H9 (cell line): ENCODE measurements at regions not wholly inside any gene's neighbourhood (a gene's known extent, or its start where the extent isn't known, plus 50 kb on each side); places are given as distances from the start of the nearest gene placed in this dataset.

Experiments
- DNase-seq: peaks from one replicate; pipeline ENCODE4 v3.0.0-alpha.2; 2017
- H2AFZ ChIP-seq: one replicate; pipeline ENCODE4 v1.6.1; 2013; ENCODE audit warnings: mild to moderate bottlenecking, low read length, control low read depth, moderate library complexity
- H2AK5ac ChIP-seq: 2 replicates; pipeline ENCODE4 v1.6.1; 2013; ENCODE audit warnings: low read length, control low read depth, mixed read lengths; ENCODE audit not compliant: insufficient read length
- H2BK120ac ChIP-seq: one replicate; pipeline ENCODE4 v1.6.1; 2013; ENCODE audit warnings: low read depth, mild to moderate bottlenecking, low read length, control low read depth, inconsistent platforms; ENCODE audit not compliant: poor library complexity, severe bottlenecking
- H2BK12ac ChIP-seq: 2 replicates; pipeline ENCODE4 v1.6.1; 2013; ENCODE audit warnings: low read length, control low read depth, mixed read lengths, low read depth; ENCODE audit not compliant: insufficient read length
- H2BK15ac ChIP-seq: 2 replicates; pipeline ENCODE4 v1.6.1; 2013; ENCODE audit warnings: low read depth, low read length, control low read depth
- H2BK20ac ChIP-seq: one replicate; pipeline ENCODE4 v1.6.1; 2013; ENCODE audit warnings: low read depth, mild to moderate bottlenecking, low read length, control low read depth, inconsistent platforms; ENCODE audit not compliant: poor library complexity, severe bottlenecking
- H2BK5ac ChIP-seq: 2 replicates; pipeline ENCODE4 v1.6.1; 2013; ENCODE audit warnings: low read length, control low read depth, mixed read lengths; ENCODE audit not compliant: insufficient read length
- H3K14ac ChIP-seq: 2 replicates; pipeline ENCODE4 v1.6.1; 2013; ENCODE audit warnings: low read length, control low read depth; ENCODE audit not compliant: insufficient read depth
- H3K18ac ChIP-seq: 2 replicates; pipeline ENCODE4 v1.6.1; 2013; ENCODE audit warnings: low read depth, mild to moderate bottlenecking, mixed read lengths, low read length, control low read depth; ENCODE audit not compliant: insufficient read length
- H3K23ac ChIP-seq: 2 replicates; pipeline ENCODE4 v1.6.1; 2013; ENCODE audit warnings: low read length, control low read depth, mixed read lengths, low read depth; ENCODE audit not compliant: insufficient read length
- H3K23me2 ChIP-seq: 2 replicates; pipeline ENCODE4 v1.6.1; 2013; ENCODE audit warnings: low read depth, mild to moderate bottlenecking, mixed read lengths, low read length, control low read depth; ENCODE audit not compliant: insufficient read length, poor library complexity, severe bottlenecking
- H3K27ac ChIP-seq: 2 replicates; pipeline ENCODE4 v1.5.1; 2013; ENCODE audit warnings: low read length, control low read depth, mixed read lengths, low read depth; ENCODE audit not compliant: insufficient read length
- H3K27me3 ChIP-seq: 2 replicates; pipeline ENCODE4 v1.6.1; 2013; ENCODE audit warnings: low read length, control low read depth, inconsistent platforms; ENCODE audit not compliant: insufficient read depth
- H3K4ac ChIP-seq: 2 replicates; pipeline ENCODE4 v1.6.1; 2013; ENCODE audit warnings: low read depth, mild to moderate bottlenecking, control low read depth, inconsistent platforms, low read length, moderate library complexity
- H3K4me1 ChIP-seq: 2 replicates; pipeline ENCODE4 v1.6.1; 2013; ENCODE audit warnings: low read length, control low read depth, inconsistent platforms; ENCODE audit not compliant: insufficient read depth
- H3K4me2 ChIP-seq: 2 replicates; pipeline ENCODE4 v1.6.1; 2013; ENCODE audit warnings: low read length, control low read depth, mixed read lengths; ENCODE audit not compliant: insufficient read length, insufficient read depth
- H3K56ac ChIP-seq: 2 replicates; pipeline ENCODE4 v1.6.1; 2013; ENCODE audit warnings: low read depth, mild to moderate bottlenecking, mixed read lengths, low read length, control low read depth; ENCODE audit not compliant: insufficient read length
- H3K79me1 ChIP-seq: 2 replicates; pipeline ENCODE4 v1.6.1; 2013; ENCODE audit warnings: low read depth, mild to moderate bottlenecking, moderate library complexity, low read length, control low read depth, inconsistent platforms; ENCODE audit not compliant: insufficient read depth, poor library complexity, severe bottlenecking
- H3K79me2 ChIP-seq: 2 replicates; pipeline ENCODE4 v1.6.1; 2013; ENCODE audit warnings: low read length, control low read depth, inconsistent platforms; ENCODE audit not compliant: insufficient read depth
- H3K9ac ChIP-seq: 2 replicates; pipeline ENCODE4 v1.6.1; 2013; ENCODE audit warnings: low read length, control low read depth, mixed read lengths; ENCODE audit not compliant: insufficient read length; ENCODE audit errors: extremely low read depth
- H3K9me3 ChIP-seq: one replicate; pipeline ENCODE4 v1.6.1; 2013; ENCODE audit warnings: low read depth, low read length, inconsistent platforms; ENCODE audit not compliant: control insufficient read depth
- H3T11ph ChIP-seq: one replicate; pipeline ENCODE4 v1.6.1; 2013; ENCODE audit warnings: mild to moderate bottlenecking, low read length, control low read depth, inconsistent platforms
- H4K20me1 ChIP-seq: one replicate; pipeline ENCODE4 v1.6.1; 2013; ENCODE audit not compliant: control insufficient read depth, insufficient read length, insufficient read depth
- H4K5ac ChIP-seq: 2 replicates; pipeline ENCODE4 v1.6.1; 2013; ENCODE audit warnings: low read depth, mild to moderate bottlenecking, mixed read lengths, low read length, control low read depth; ENCODE audit not compliant: insufficient read length
- H4K8ac ChIP-seq: replicated peaks from 2 replicates; pipeline ENCODE4 v1.6.1; 2013; ENCODE audit warnings: low read length, control low read depth, mixed read lengths, low read depth; ENCODE audit not compliant: insufficient read length
- H4K91ac ChIP-seq: 2 replicates; pipeline ENCODE4 v1.6.1; 2013; ENCODE audit warnings: low read depth, mild to moderate bottlenecking, moderate library complexity, mixed read lengths, low read length, control low read depth; ENCODE audit not compliant: insufficient read length
- H3K27ac Mint-ChIP-seq, 3 experiments: 2 replicates in 2 of 3; 3 replicates in 1 of 3; pipeline ENCODE4 v1.8.0; 2020 to 2021; ENCODE audit warnings: mixed read lengths in 3 of 3, mild to moderate bottlenecking in 1 of 3, moderate library complexity in 1 of 3
- H3K27me3 Mint-ChIP-seq: 2 replicates; pipeline ENCODE4 v1.8.0; 2021; ENCODE audit warnings: low read depth, mild to moderate bottlenecking, moderate library complexity, mixed read lengths
- H3K36me3 Mint-ChIP-seq, 3 experiments: 2 replicates in 2 of 3; 3 replicates in 1 of 3; pipeline ENCODE4 v1.8.0; 2020 to 2021; ENCODE audit warnings: low read depth in 3 of 3, mixed read lengths in 3 of 3; ENCODE audit not compliant: insufficient read depth in 1 of 3
- H3K4me1 Mint-ChIP-seq, 2 experiments: 2 replicates each; pipeline ENCODE4 v1.8.0; 2020; ENCODE audit warnings: mixed read lengths in 2 of 2
- H3K4me3 Mint-ChIP-seq, 2 experiments: 2 replicates in 1 of 2; 3 replicates in 1 of 2; pipeline ENCODE4 v1.8.0; 2020 to 2021; ENCODE audit warnings: mild to moderate bottlenecking in 2 of 2, mixed read lengths in 2 of 2, moderate library complexity in 1 of 2
- H3K9me3 Mint-ChIP-seq, 2 experiments: 2 replicates in 1 of 2; 3 replicates in 1 of 2; pipeline ENCODE4 v1.8.0; 2020; ENCODE audit warnings: mild to moderate bottlenecking in 2 of 2, mixed read lengths in 2 of 2, moderate library complexity in 1 of 2
- CTCF ChIP-seq: fragments of 200-600 bp; sonication (generic); conservative IDR thresholded peaks from 3 replicates; pipeline ENCODE4 v1.8.0; 2021; ENCODE audit warnings: antibody characterized with exemption, mild to moderate bottlenecking
- WGBS: extraction: QIAGEN DNeasy Blood & Tissue Kit; methylation state at CpG from one replicate; pipeline ENCODE4 v1.1.7; 2013; ENCODE audit warnings: missing lambda C conversion rate, low lambda C conversion rate, mixed read lengths; ENCODE audit not compliant: insufficient read length; ENCODE audit errors: extremely low coverage; 5-methylcytosine and 5-hydroxymethylcytosine counted together

DNA sequence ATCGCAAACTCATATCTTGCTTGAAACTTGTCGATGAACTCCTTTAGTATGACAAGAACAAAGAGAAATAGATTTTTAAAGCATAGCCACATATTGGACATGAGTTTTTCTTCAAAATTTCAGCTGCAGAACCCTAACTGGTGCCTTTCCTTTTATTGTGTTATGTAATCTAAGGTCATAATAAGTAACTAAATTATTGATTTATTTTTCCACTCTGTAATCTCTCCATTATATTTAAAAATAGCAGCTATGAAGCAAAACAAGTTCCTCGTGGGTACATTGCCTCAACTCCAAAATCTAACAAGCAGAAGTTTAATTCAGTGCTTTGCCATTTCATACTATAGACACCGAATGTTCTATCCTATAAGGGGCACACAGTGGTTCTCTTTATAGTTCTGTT lies 159.2 kb upstream of the PRSS1 start:
- TF ChIP-seq CTCF, result no peak
- H3K9ac ChIP-seq, result no peak overlapping the region
- H3K9me3 Mint-ChIP-seq, result no peaks in the 10 kb centered on the region; a peak in 1 of 5 replicates
- H3K79me1 ChIP-seq, result no peaks in the 10 kb centered on the region
- H2BK5ac ChIP-seq, result no peak overlapping the region
- no peak overlapping the region for H2AFZ ChIP-seq
- H3K27ac Mint-ChIP-seq, result no peak overlapping the region
- no peak overlapping the region for H2BK20ac ChIP-seq
- no peak overlapping the region for H3K14ac ChIP-seq
- H3K4ac ChIP-seq, result no peak overlapping the region
- H2BK12ac ChIP-seq, result no peak overlapping the region
- H3K36me3 Mint-ChIP-seq, result no peaks in the 10 kb centered on the region
- H4K20me1 ChIP-seq, result no peaks in the 10 kb centered on the region
- H3K4me2 ChIP-seq, result no peak overlapping the region
- no peaks in the 10 kb centered on the region for H3K9me3 ChIP-seq
- no peaks in the 10 kb centered on the region for H3K4me1 ChIP-seq
- no peak overlapping the region for H3K23ac ChIP-seq
- H2BK120ac ChIP-seq, result no peak overlapping the region
- H3K79me2 ChIP-seq, result no peaks in the 10 kb centered on the region
- H3K4me1 Mint-ChIP-seq, result peaks cover 0 to 3% of the 10 kb centered on the region in 2 experiments; a peak in 1 of 4 replicates
- no peaks in the 10 kb centered on the region for H3K23me2 ChIP-seq
- H3K18ac ChIP-seq, result no peak overlapping the region
- H3K56ac ChIP-seq, result no peak overlapping the region
- H3K27ac ChIP-seq, result no peak overlapping the region
- H4K5ac ChIP-seq, result no peak overlapping the region
- no peak overlapping the region for H2AK5ac ChIP-seq
- H3K27me3 ChIP-seq, result no peaks in the 10 kb centered on the region
- H3K4me3 Mint-ChIP-seq, result no peak overlapping the region
- no peak overlapping the region for H4K8ac ChIP-seq
- no peak overlapping the region for H2BK15ac ChIP-seq
- H3K27me3 Mint-ChIP-seq, result peaks cover 9% of the 10 kb centered on the region
- H3T11ph ChIP-seq, result no peak overlapping the region
- DNase-seq, result no peak
- no peak overlapping the region for H4K91ac ChIP-seq
- WGBS, result no CpG with 5 or more reads among the region's 4 CpGs
